ENCODE measurements at regions not wholly inside any gene's neighbourhood (a gene's known extent, or its start where the extent isn't known, plus 50 kb on each side); places are given as distances from the start of the nearest gene placed in this dataset.
A peak's percentile ranks its signal among the peaks of the same experiment; 100 is the strongest.
"Not testable (repeated sequence)": the region's sequence is repeated elsewhere in the genome, so short reads cannot be mapped to it uniquely, and the experiment has no call there.

GRCh38 chr10:3877211-3878000 is 92.4 kb upstream of the KLF6 start:
- H3K4me3 ChIP-seq (ENCODE audit: low read length), result no peak overlapping the region
- TF ChIP-seq CTCF (IDR thresholded peaks at IDR 0.05; ENCODE audit: insufficient read depth, low read depth, low read length, missing control alignments), result no peak
- DNase-seq (ENCODE audit: low read depth), result no peak

- no peak for DNase-seq (ENCODE audit: low read depth)
- no peak for TF ChIP-seq CTCF (IDR thresholded peaks at IDR 0.05; ENCODE audit: insufficient read depth, low read depth, low read length, missing control alignments)
- H3K4me3 ChIP-seq (ENCODE audit: low read length), result no peak overlapping the region
Measured at GRCh38 chr10:3876350-3876962, 91.4 kb upstream of the KLF6 start.

- DNase-seq (ENCODE audit: low read depth), result no peak
- H3K4me3 ChIP-seq (ENCODE audit: low read length), result no peak overlapping the region
- no peak for TF ChIP-seq CTCF (IDR thresholded peaks at IDR 0.05; ENCODE audit: insufficient read depth, low read depth, low read length, missing control alignments)
Measured at GRCh38 chr10:3875842-3876235, 90.8 kb upstream of the KLF6 start.

- DNase-seq (ENCODE audit: low read depth), result no peak
- no peak for TF ChIP-seq CTCF (IDR thresholded peaks at IDR 0.05; ENCODE audit: insufficient read depth, low read depth, low read length, missing control alignments)
- H3K4me3 ChIP-seq (ENCODE audit: low read length), result no peak overlapping the region
Measured at GRCh38 chr10:3874990-3875841, 90.2 kb upstream of the KLF6 start.

- DNase-seq (ENCODE audit: low read depth), result peak; percentile 65
- H3K4me3 ChIP-seq (ENCODE audit: low read length), result not testable (repeated sequence)
Measured at GRCh38 chr10:3874610-3874989, 89.6 kb upstream of the KLF6 start.

- TF ChIP-seq CTCF (IDR thresholded peaks at IDR 0.05; ENCODE audit: insufficient read depth, low read depth, low read length, missing control alignments), result no peak
- DNase-seq (ENCODE audit: low read depth), result no peak
- H3K4me3 ChIP-seq (ENCODE audit: low read length), result no peak overlapping the region
Measured at GRCh38 chr10:3873728-3874461, 88.9 kb upstream of the KLF6 start.
